ENCODE measurements at regions not wholly inside any gene's neighbourhood (a gene's known extent, or its start where the extent isn't known, plus 50 kb on each side); places are given as distances from the start of the nearest gene placed in this dataset.

DNA sequence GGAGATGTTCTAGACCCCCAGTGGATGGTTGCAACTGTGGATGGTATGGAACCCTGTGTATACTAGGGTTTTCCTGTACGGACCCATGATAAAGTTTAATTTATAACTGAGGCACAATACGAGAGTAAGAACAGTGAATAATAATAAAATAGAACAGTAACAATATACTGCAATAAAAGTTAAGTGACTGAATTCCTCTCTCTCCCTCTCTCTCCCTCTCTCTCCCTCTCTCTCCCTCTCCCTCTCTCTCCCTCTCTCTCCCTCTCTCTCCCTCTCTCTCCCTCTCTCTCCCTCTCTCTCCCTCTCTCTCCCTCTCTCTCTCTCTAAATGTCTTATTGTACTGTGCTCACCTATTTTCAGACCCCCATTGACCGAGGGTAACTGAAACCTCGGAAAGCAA lies 291.0 kb downstream of the IRF8 start:
- Mint-ChIP-seq H3K4me1 (peaks cover 34% of the 10 kb centered on the region), H3K9me3 (no peaks in the 10 kb centered on the region), H3K36me3 (ENCODE audit: low read depth) (no peaks in the 10 kb centered on the region), H3K4me3 (no peak overlapping the region), H3K27ac (no peak overlapping the region), H3K27me3 (ENCODE audit: low read depth, poor library complexity) (peaks cover 77% of the 10 kb centered on the region)
- no peak for DNase-seq
- TF ChIP-seq CTCF (IDR thresholded peaks at IDR 0.05), result no peak

- H3K27me3 Mint-ChIP-seq (ENCODE audit: low read depth, poor library complexity), result peaks cover 68% of the 10 kb centered on the region
- no peaks in the 10 kb centered on the region for H3K9me3 Mint-ChIP-seq
- H3K4me3 Mint-ChIP-seq, result no peak overlapping the region
- no peak for DNase-seq
- H3K27ac Mint-ChIP-seq, result no peak overlapping the region
- H3K4me1 Mint-ChIP-seq, result peaks cover 51% of the 10 kb centered on the region
- no peaks in the 10 kb centered on the region for H3K36me3 Mint-ChIP-seq (ENCODE audit: low read depth)
- no peak for TF ChIP-seq CTCF (IDR thresholded peaks at IDR 0.05)
Measured at GRCh38 chr16:86191663-86192062, 292.7 kb downstream of the IRF8 start.

GRCh38 chr16:86193528-86194193 lies 294.7 kb downstream of the IRF8 start:
- Mint-ChIP-seq H3K36me3 (ENCODE audit: low read depth) (no peaks in the 10 kb centered on the region), H3K4me3 (no peak overlapping the region), H3K9me3 (no peaks in the 10 kb centered on the region), H3K27ac (no peak overlapping the region), H3K4me1 (peaks cover 71% of the 10 kb centered on the region), H3K27me3 (ENCODE audit: low read depth, poor library complexity) (peaks cover 66% of the 10 kb centered on the region)
- no peak for TF ChIP-seq CTCF (IDR thresholded peaks at IDR 0.05)
- DNase-seq, result no peak

GRCh38 chr16:86195863-86196630 lies 297.1 kb downstream of the IRF8 start:
- Mint-ChIP-seq H3K27ac (no peak overlapping the region), H3K4me3 (peak overlapping the region; percentile 26), H3K36me3 (ENCODE audit: low read depth) (no peaks in the 10 kb centered on the region), H3K9me3 (no peaks in the 10 kb centered on the region), H3K4me1 (peaks cover 80% of the 10 kb centered on the region), H3K27me3 (ENCODE audit: low read depth, poor library complexity) (peaks cover 66% of the 10 kb centered on the region)
- no peak for TF ChIP-seq CTCF (IDR thresholded peaks at IDR 0.05)
- peak; percentile 65 for DNase-seq

DNA sequence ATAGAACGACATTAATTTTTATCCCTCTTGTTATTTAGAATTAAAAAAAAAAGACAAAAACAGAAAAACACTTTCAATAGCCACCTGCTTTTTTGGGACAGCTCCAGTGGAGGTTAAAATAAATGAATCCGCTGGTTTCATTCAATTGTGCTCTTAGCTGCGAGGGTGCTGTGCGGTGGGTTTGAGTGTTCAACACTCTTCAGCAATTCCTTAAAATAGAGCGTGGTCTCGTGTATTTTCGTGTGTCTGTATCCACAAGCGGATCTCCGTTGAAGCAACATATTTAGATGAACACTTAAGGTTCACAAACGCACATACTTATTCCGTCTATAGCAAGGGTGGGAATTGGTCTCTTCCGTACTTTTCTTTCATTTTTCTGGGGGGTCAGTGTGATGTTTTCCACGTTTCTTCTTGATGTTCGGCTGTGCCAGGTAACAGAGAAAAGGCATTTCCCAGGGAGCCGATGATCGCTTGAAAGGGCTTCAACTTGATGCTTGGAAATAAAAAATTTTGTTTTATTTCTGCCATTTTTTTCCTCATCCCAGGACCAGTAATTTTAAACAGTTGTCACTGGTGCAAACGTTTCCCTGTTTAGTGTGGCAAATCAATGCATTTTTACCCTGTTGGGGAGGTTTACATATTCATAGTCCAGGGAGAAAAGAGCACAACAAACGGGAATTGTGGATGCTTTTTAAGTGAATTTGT lies 297.9 kb downstream of the IRF8 start:
- no peak overlapping the region for H3K27ac Mint-ChIP-seq
- H3K4me1 Mint-ChIP-seq, result peaks cover 80% of the 10 kb centered on the region
- DNase-seq, result no peak
- no peak for TF ChIP-seq CTCF (IDR thresholded peaks at IDR 0.05)
- no peak overlapping the region for H3K4me3 Mint-ChIP-seq
- no peaks in the 10 kb centered on the region for H3K36me3 Mint-ChIP-seq (ENCODE audit: low read depth)
- peaks cover 66% of the 10 kb centered on the region for H3K27me3 Mint-ChIP-seq (ENCODE audit: low read depth, poor library complexity)
- no peaks in the 10 kb centered on the region for H3K9me3 Mint-ChIP-seq

Data from nephron progenitor cell (in vitro differentiated cells).